Peyer's patch (tissue), 4 donors: ENCODE measurements at regions not wholly inside any gene's neighbourhood (a gene's known extent, or its start where the extent isn't known, plus 50 kb on each side); places are given as distances from the start of the nearest gene placed in this dataset.

Experiments used
- POLR2A ChIP-seq, 2 donors: fragments of 450-650 bp; IDR thresholded peaks; one replicate each; pipeline ENCODE4 v1.5.1; 2017; ENCODE audit warnings: antibody characterized with exemption in 2 of 2, mild to moderate bottlenecking in 2 of 2, moderate library complexity in 2 of 2
- TF ChIP-seq, protein P1 (sequence below), 6 experiments: fragments of 450-650 bp in 4 of 6; fragments of 200-600 bp in 2 of 6; sonication (generic) in 1 of 6; IDR thresholded peaks; one replicate each; pipeline ENCODE4 v1.5.1; 2017 to 2019; ENCODE audit warnings: antibody characterized with exemption in 6 of 6, mild to moderate bottlenecking in 3 of 6, moderate library complexity in 1 of 6

DNA sequence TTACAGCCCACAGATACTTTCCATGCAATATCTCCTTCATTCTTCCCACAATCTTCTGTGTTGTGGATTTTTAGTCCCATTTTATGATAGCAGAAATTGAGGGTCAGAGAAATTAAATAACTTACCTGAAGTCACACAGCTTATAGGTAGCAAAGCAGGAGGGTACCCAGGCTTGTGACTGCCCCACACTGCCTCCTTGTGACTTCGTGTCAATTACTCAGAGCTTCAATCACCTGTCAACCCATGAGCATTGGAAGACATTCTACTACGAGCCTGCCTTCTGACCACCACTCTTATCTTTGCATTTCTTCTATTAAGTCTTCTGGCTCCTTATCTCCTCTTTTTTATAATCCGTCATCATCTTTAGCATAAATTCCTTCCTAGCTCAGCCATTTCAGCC lies 71.6 kb upstream of the NRSN1 start:
- TF ChIP-seq, protein P1, sequence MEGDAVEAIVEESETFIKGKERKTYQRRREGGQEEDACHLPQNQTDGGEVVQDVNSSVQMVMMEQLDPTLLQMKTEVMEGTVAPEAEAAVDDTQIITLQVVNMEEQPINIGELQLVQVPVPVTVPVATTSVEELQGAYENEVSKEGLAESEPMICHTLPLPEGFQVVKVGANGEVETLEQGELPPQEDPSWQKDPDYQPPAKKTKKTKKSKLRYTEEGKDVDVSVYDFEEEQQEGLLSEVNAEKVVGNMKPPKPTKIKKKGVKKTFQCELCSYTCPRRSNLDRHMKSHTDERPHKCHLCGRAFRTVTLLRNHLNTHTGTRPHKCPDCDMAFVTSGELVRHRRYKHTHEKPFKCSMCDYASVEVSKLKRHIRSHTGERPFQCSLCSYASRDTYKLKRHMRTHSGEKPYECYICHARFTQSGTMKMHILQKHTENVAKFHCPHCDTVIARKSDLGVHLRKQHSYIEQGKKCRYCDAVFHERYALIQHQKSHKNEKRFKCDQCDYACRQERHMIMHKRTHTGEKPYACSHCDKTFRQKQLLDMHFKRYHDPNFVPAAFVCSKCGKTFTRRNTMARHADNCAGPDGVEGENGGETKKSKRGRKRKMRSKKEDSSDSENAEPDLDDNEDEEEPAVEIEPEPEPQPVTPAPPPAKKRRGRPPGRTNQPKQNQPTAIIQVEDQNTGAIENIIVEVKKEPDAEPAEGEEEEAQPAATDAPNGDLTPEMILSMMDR (IDR thresholded peaks at IDR 0.05) = no peak
- TF ChIP-seq POLR2A (IDR thresholded peaks at IDR 0.05) = no peak
